MM.1S (cell line): ENCODE measurements at regions not wholly inside any gene's neighbourhood (a gene's known extent, or its start where the extent isn't known, plus 50 kb on each side); places are given as distances from the start of the nearest gene placed in this dataset.

Experiments
- DNase-seq: peaks from one replicate; pipeline ENCODE4 v3.0.0-alpha.2; 2015
- H2AFZ ChIP-seq: fragments of 300-600 bp; sonication (generic); 2 replicates; pipeline ENCODE4 v1.6.0; 2016; ENCODE audit warnings: antibody characterized with exemption, low read length
- H3F3A ChIP-seq: fragments of 300-600 bp; sonication (generic); 2 replicates; pipeline ENCODE4 v1.6.1; 2016; ENCODE audit warnings: mild to moderate bottlenecking, antibody characterized with exemption, low read length, moderate library complexity, mixed read lengths; ENCODE audit not compliant: insufficient read depth
- H3K27ac ChIP-seq: fragments of 300-600 bp; sonication (generic); 2 replicates; pipeline ENCODE4 v1.5.1; 2016; ENCODE audit warnings: mild to moderate bottlenecking, low read length
- H3K27me3 ChIP-seq: fragments of 300-600 bp; sonication (generic); replicated peaks from 2 replicates; pipeline ENCODE4 v1.6.0; 2016; ENCODE audit warnings: low read length; ENCODE audit not compliant: insufficient read depth
- H3K36me3 ChIP-seq: fragments of 300-600 bp; sonication (generic); replicated peaks from 2 replicates; pipeline ENCODE4 v1.6.1; 2016; ENCODE audit warnings: mild to moderate bottlenecking, low read length, mixed read lengths; ENCODE audit not compliant: insufficient read depth
- H3K4me1 ChIP-seq: fragments of 300-600 bp; sonication (generic); 2 replicates; pipeline ENCODE4 v1.6.1; 2016; ENCODE audit warnings: low read length, mixed read lengths
- H3K4me2 ChIP-seq: fragments of 300-600 bp; sonication (generic); 2 replicates; pipeline ENCODE4 v1.6.0; 2016; ENCODE audit warnings: low read depth, low read length
- H3K4me3 ChIP-seq: fragments of 300-600 bp; sonication (generic); 2 replicates; pipeline ENCODE4 v1.5.1; 2016; ENCODE audit warnings: low read length, mixed read lengths
- H3K79me2 ChIP-seq: fragments of 300-600 bp; sonication (generic); 2 replicates; pipeline ENCODE4 v1.6.1; 2016; ENCODE audit warnings: mixed run types, low read length, mixed read lengths
- H3K9ac ChIP-seq: fragments of 300-600 bp; sonication (generic); 2 replicates; pipeline ENCODE4 v1.6.1; 2016; ENCODE audit warnings: low read length, mixed read lengths
- H3K9me2 ChIP-seq: fragments of 300-600 bp; sonication (generic); replicated peaks from 2 replicates; pipeline ENCODE4 v1.6.1; 2016; ENCODE audit warnings: mild to moderate bottlenecking, low read length, mixed read lengths; ENCODE audit not compliant: insufficient read depth
- H3K9me3 ChIP-seq: fragments of 300-600 bp; sonication (generic); replicated peaks from 2 replicates; pipeline ENCODE4 v1.6.1; 2016; ENCODE audit warnings: mild to moderate bottlenecking, low read length, mixed read lengths; ENCODE audit not compliant: insufficient read depth
- H4K20me1 ChIP-seq: fragments of 300-600 bp; sonication (generic); 2 replicates; pipeline ENCODE4 v1.6.1; 2016; ENCODE audit warnings: mild to moderate bottlenecking, low read length, moderate library complexity, mixed read lengths; ENCODE audit not compliant: insufficient read depth
- CTCF ChIP-seq: fragments of 300-600 bp; sonication (generic); IDR thresholded peaks from 2 replicates; pipeline ENCODE4 v1.5.1; 2016; ENCODE audit warnings: antibody characterized with exemption, low read length, mixed read lengths
- EZH2 ChIP-seq: fragments of 300-600 bp; sonication (generic); optimal IDR thresholded peaks from 2 replicates; pipeline ENCODE3; 2017; ENCODE audit warnings: low read depth, mild to moderate bottlenecking, antibody characterized with exemption, low read length, mixed read lengths
- EZH2phosphoT487 ChIP-seq: fragments of 300-600 bp; sonication (generic); IDR thresholded peaks from 2 replicates; pipeline ENCODE4 v1.6.1; 2018; ENCODE audit warnings: antibody characterized with exemption, low read length

- H3K4me3 ChIP-seq: no peak overlapping the region
- no peaks in the 10 kb centered on the region for H3K9me3 ChIP-seq
- no peaks in the 10 kb centered on the region for H4K20me1 ChIP-seq
- no peaks in the 10 kb centered on the region for H3K27me3 ChIP-seq
- H3K4me2 ChIP-seq: no peak overlapping the region
- no peak for TF ChIP-seq EZH2phosphoT487
- no peak for TF ChIP-seq CTCF
- no peaks in the 10 kb centered on the region for H3K9me2 ChIP-seq
- no peaks in the 10 kb centered on the region for H3K36me3 ChIP-seq
- DNase-seq: no peak
- H3K79me2 ChIP-seq: no peaks in the 10 kb centered on the region
- H3K27ac ChIP-seq: no peak overlapping the region
- no peaks in the 10 kb centered on the region for H3F3A ChIP-seq
- no peak overlapping the region for H3K9ac ChIP-seq
- no peak overlapping the region for H2AFZ ChIP-seq
- H3K4me1 ChIP-seq: peaks cover 8% of the 10 kb centered on the region; the same call in 1 of the 2 replicates
Measured at GRCh38 chrX:13130816-13131215, 86.4 kb upstream of the FAM9C start.

GRCh38 chrX:13128104-13128503, 83.7 kb upstream of the FAM9C start:
- no peaks in the 10 kb centered on the region for H3K79me2 ChIP-seq
- H3K27ac ChIP-seq: no peak overlapping the region
- H3K9ac ChIP-seq: no peak overlapping the region
- DNase-seq: no peak
- TF ChIP-seq EZH2 (no peak), CTCF (no peak), EZH2phosphoT487 (no peak)
- H3K27me3 ChIP-seq: no peaks in the 10 kb centered on the region
- H4K20me1 ChIP-seq: no peaks in the 10 kb centered on the region
- H3K36me3 ChIP-seq: no peaks in the 10 kb centered on the region
- H3K4me3 ChIP-seq: no peak overlapping the region
- peaks cover 23% of the 10 kb centered on the region for H3K4me1 ChIP-seq
- H3K9me2 ChIP-seq: no peaks in the 10 kb centered on the region
- no peak overlapping the region for H2AFZ ChIP-seq
- H3F3A ChIP-seq: peaks cover 10% of the 10 kb centered on the region
- no peak overlapping the region for H3K4me2 ChIP-seq
- H3K9me3 ChIP-seq: no peaks in the 10 kb centered on the region

- H3K9me2 ChIP-seq: no peaks in the 10 kb centered on the region
- H3K36me3 ChIP-seq: no peaks in the 10 kb centered on the region
- no peaks in the 10 kb centered on the region for H3K9me3 ChIP-seq
- no peaks in the 10 kb centered on the region for H3K79me2 ChIP-seq
- peaks cover 10% of the 10 kb centered on the region for H3F3A ChIP-seq
- no peaks in the 10 kb centered on the region for H3K27me3 ChIP-seq
- no peak overlapping the region for H3K27ac ChIP-seq
- no peak overlapping the region for H3K9ac ChIP-seq
- H2AFZ ChIP-seq: no peak overlapping the region
- DNase-seq: no peak
- TF ChIP-seq EZH2: no peak
- H3K4me1 ChIP-seq: peaks cover 26% of the 10 kb centered on the region
- H3K4me2 ChIP-seq: no peak overlapping the region
- H4K20me1 ChIP-seq: no peaks in the 10 kb centered on the region
- H3K4me3 ChIP-seq: no peak overlapping the region
Measured at GRCh38 chrX:13126775-13127174, 82.4 kb upstream of the FAM9C start.

GRCh38 chrX:13125188-13125587, 80.8 kb upstream of the FAM9C start:
- H3K4me1 ChIP-seq: peaks cover 20% of the 10 kb centered on the region
- no peak overlapping the region for H3K4me2 ChIP-seq
- no peak overlapping the region for H3K27ac ChIP-seq
- H3K4me3 ChIP-seq: no peak overlapping the region
- no peaks in the 10 kb centered on the region for H4K20me1 ChIP-seq
- H3F3A ChIP-seq: peaks cover 10% of the 10 kb centered on the region
- no peak for DNase-seq
- no peaks in the 10 kb centered on the region for H3K9me2 ChIP-seq
- no peak overlapping the region for H3K9ac ChIP-seq
- no peaks in the 10 kb centered on the region for H3K9me3 ChIP-seq
- no peak overlapping the region for H2AFZ ChIP-seq
- no peaks in the 10 kb centered on the region for H3K79me2 ChIP-seq
- no peaks in the 10 kb centered on the region for H3K27me3 ChIP-seq
- no peaks in the 10 kb centered on the region for H3K36me3 ChIP-seq
- TF ChIP-seq EZH2 (no peak), CTCF (no peak), EZH2phosphoT487 (no peak)
